ENCODE measurements at regions not wholly inside any gene's neighbourhood (a gene's known extent, or its start where the extent isn't known, plus 50 kb on each side); places are given as distances from the start of the nearest gene placed in this dataset.

DNA sequence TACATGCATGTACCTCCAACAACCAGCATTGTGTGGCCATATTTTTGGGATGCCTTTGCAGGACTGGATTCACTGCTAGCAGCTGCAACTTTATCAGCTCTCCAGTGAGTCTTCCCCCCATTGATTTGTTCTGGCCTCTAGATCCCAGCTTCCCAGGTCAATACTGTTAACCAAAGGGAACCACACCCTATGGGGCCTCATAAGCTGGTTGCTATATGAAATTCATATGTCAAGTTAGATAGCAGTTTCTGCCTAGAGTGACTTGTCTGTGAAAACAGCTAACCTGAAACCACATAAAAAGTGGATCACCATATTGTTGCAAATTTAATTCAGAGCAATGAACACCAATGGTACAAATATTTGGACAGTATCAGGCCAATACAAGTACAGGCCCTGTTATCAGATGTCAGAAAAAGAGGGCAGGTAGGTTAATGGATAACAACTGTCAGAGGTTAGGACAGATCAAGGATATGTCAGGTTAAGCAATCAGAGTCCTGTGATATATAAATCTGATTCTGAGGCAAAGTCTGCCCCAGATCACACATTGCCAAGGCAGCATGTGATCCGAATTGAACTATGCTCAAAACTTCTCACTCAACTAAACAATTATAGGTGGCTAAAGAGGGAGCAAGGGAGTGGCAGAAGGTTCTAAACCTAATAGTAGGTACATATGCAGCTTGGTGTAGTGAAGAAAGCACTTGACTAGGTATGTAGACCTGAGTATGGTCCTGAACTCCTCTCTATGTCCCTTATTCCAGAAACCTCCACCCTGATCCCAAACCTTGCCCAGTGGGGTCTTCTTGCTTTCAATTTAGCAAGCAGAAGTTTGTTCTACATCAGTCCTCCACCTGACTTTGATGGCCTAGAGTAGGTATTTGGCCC is 94.7 kb upstream of the FOXN2 start:
- no peak overlapping the region for H3K27ac Mint-ChIP-seq
- H3K4me1 Mint-ChIP-seq: no peaks in the 10 kb centered on the region
- H3K4me3 Mint-ChIP-seq: no peak overlapping the region
- no peaks in the 10 kb centered on the region for H3K36me3 Mint-ChIP-seq
- TF ChIP-seq, protein P1, sequence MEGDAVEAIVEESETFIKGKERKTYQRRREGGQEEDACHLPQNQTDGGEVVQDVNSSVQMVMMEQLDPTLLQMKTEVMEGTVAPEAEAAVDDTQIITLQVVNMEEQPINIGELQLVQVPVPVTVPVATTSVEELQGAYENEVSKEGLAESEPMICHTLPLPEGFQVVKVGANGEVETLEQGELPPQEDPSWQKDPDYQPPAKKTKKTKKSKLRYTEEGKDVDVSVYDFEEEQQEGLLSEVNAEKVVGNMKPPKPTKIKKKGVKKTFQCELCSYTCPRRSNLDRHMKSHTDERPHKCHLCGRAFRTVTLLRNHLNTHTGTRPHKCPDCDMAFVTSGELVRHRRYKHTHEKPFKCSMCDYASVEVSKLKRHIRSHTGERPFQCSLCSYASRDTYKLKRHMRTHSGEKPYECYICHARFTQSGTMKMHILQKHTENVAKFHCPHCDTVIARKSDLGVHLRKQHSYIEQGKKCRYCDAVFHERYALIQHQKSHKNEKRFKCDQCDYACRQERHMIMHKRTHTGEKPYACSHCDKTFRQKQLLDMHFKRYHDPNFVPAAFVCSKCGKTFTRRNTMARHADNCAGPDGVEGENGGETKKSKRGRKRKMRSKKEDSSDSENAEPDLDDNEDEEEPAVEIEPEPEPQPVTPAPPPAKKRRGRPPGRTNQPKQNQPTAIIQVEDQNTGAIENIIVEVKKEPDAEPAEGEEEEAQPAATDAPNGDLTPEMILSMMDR (IDR thresholded peaks at IDR 0.05; ENCODE audit: unreplicated experiment): no peak
- no peak for DNase-seq (ENCODE audit: low spot score in 2 of 2, unreplicated experiment in 2 of 2)
- H3K27me3 Mint-ChIP-seq (ENCODE audit: low read depth): no peaks in the 10 kb centered on the region
- peaks cover 3% of the 10 kb centered on the region for H3K9me3 Mint-ChIP-seq

DNA sequence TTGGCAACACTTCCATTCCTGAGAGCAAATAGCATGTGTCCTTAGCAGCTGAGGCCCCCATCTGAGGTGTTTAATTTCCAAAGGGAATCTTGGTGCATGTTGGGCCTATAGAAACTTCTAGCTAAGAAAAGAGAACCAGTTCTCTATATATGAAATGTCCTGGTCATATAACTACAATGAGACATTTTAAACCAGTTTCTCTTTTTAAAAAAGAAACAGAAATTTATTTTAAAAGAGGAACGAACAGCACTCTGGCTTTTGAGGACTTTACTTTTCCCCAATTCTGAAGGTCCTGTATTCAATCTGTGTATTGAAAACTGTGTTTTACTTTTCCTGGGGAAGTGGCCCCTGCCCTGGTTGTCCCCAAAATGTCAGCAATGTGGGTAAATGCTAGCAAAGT is 94.0 kb upstream of the FOXN2 start:
- Mint-ChIP-seq H3K9me3 (peaks cover 3% of the 10 kb centered on the region), H3K27ac (no peak overlapping the region), H3K36me3 (no peaks in the 10 kb centered on the region), H3K4me3 (no peak overlapping the region), H3K4me1 (no peaks in the 10 kb centered on the region), H3K27me3 (ENCODE audit: low read depth) (no peaks in the 10 kb centered on the region)
- TF ChIP-seq, protein P1 (IDR thresholded peaks at IDR 0.05; ENCODE audit: unreplicated experiment): no peak
- no peak for DNase-seq (ENCODE audit: low spot score in 2 of 2, unreplicated experiment in 2 of 2)

DNA sequence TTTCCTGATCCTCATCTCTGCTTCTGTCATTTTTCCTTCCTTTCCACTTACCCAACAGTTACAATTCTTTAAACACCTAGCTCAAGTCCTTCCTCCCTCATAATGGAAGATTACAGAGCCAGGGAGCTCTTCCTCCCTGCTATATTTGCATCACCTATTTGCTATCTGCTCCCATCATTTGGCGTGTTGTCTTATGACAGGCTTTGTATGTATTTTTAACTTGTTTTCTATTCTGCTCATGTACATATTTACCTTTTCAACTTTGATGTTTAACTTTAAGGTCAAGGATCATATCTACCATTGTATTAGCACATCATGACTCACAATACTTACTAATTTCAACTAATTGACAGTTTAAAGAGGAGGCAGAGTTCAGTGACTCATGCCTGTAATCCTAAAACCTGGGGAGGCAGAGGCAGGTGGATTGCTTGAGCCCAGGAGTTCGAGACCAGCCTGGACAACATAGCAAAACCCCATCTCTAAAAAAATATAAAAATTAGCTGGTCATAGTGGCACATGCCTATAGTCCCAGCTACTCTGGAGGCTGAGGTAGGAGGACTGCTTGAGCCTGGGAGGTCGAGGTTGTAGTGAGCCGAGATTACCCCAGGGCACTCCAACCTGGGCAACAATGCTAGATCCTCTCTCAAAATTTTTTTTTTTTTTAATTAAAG is 92.5 kb upstream of the FOXN2 start:
- Mint-ChIP-seq H3K27ac (no peak overlapping the region), H3K4me3 (no peak overlapping the region), H3K4me1 (no peaks in the 10 kb centered on the region), H3K27me3 (ENCODE audit: low read depth) (no peaks in the 10 kb centered on the region), H3K36me3 (no peaks in the 10 kb centered on the region), H3K9me3 (peaks cover 3% of the 10 kb centered on the region)
- TF ChIP-seq, protein P1 (IDR thresholded peaks at IDR 0.05; ENCODE audit: unreplicated experiment): no peak
- no peak for DNase-seq (ENCODE audit: low spot score in 2 of 2, unreplicated experiment in 2 of 2)

DNA sequence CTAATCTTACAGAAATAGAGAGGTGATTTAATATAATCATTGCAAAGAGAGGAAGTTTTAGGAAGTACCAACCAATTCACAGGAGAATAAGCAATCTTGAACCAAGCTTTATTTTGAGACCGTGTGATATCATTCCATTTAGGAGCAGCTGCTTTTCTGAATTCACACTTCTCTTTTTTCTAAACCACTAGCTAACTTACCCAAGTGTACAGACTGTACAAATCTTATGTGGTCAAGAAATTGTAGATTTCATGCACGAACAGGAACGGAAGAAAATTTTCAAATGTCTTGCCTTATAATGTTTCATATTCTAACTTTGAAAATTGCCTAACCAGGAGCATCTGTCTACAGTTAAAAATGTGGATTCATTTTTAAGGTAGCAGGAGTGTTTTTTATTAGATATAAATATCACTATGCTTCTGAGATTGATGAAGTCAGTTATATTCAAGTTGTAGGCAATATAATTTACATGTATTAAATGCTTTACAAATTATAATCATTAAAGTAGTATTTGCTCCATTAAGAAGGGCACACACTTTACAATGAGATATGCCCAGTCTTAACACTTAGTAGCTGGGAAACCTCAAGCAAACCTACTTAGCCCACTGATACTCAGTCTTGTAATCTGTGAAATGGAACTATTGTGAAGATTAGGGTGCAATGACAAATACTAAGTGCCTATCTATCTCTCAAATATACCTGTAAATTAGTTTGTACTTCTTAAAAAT is 86.7 kb upstream of the FOXN2 start:
- Mint-ChIP-seq H3K9me3 (no peaks in the 10 kb centered on the region), H3K36me3 (no peaks in the 10 kb centered on the region), H3K4me1 (no peaks in the 10 kb centered on the region), H3K4me3 (no peak overlapping the region), H3K27me3 (ENCODE audit: low read depth) (no peaks in the 10 kb centered on the region), H3K27ac (no peak overlapping the region)
- TF ChIP-seq, protein P1 (IDR thresholded peaks at IDR 0.05; ENCODE audit: unreplicated experiment): no peak
- DNase-seq (ENCODE audit: low spot score in 2 of 2, unreplicated experiment in 2 of 2): no peak

DNA sequence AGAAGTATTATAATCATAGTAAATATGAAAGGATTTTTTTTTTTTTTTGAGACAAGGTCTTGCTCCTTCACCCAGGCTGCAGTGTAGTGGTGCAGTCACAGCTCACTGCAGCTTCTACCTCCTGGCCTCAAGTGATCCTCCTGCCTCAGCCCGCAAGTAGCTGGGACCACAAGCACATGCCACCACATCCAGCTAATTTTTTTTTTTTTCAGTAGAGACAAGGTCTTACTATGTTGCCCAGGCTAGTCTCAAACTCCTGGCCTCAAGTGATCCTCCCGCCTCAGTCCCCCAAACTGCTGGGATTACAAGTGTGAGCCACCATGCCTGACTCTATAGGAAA is 86.2 kb upstream of the FOXN2 start:
- no peaks in the 10 kb centered on the region for H3K27me3 Mint-ChIP-seq (ENCODE audit: low read depth)
- TF ChIP-seq, protein P1 (IDR thresholded peaks at IDR 0.05; ENCODE audit: unreplicated experiment): no peak
- H3K4me1 Mint-ChIP-seq: no peaks in the 10 kb centered on the region
- no peaks in the 10 kb centered on the region for H3K36me3 Mint-ChIP-seq
- no peak overlapping the region for H3K4me3 Mint-ChIP-seq
- no peaks in the 10 kb centered on the region for H3K9me3 Mint-ChIP-seq
- no peak for DNase-seq (ENCODE audit: low spot score in 2 of 2, unreplicated experiment in 2 of 2)
- no peak overlapping the region for H3K27ac Mint-ChIP-seq
